Fibroblast of gingiva (primary cell): ENCODE measurements at regions not wholly inside any gene's neighbourhood (a gene's known extent, or its start where the extent isn't known, plus 50 kb on each side); places are given as distances from the start of the nearest gene placed in this dataset.

Source experiments
- DNase-seq: peaks from one replicate; pipeline ENCODE4 v3.0.0-alpha.2; 2011; ENCODE audit warnings: low read depth

- no peak for DNase-seq
Measured at GRCh38 chr12:24473097-24473496, 475.8 kb downstream of the BCAT1 start.

GRCh38 chr12:24470050-24470449, 478.9 kb downstream of the BCAT1 start:
- peak; percentile 57 for DNase-seq

- no peak for DNase-seq
Measured at GRCh38 chr12:24469089-24469488, 479.8 kb downstream of the BCAT1 start.

- DNase-seq, result no peak
Measured at GRCh38 chr12:24467226-24467625, 481.7 kb downstream of the BCAT1 start.

- no peak for DNase-seq
Measured at GRCh38 chr12:24463375-24463774, 485.5 kb downstream of the BCAT1 start.

GRCh38 chr12:24462946-24463345, 486.0 kb downstream of the BCAT1 start:
- no peak for DNase-seq

- DNase-seq, result no peak
Measured at GRCh38 chr12:24460506-24460905, 488.4 kb downstream of the BCAT1 start.

GRCh38 chr12:24460099-24460498, 488.8 kb downstream of the BCAT1 start:
- no peak for DNase-seq

- DNase-seq, result no peak
Measured at GRCh38 chr12:24455811-24456210, 493.1 kb downstream of the BCAT1 start.

- no peak for DNase-seq
Measured at GRCh38 chr12:24447678-24448077, 498.2 kb upstream of the SOX5 start.

GRCh38 chr12:24446287-24446686, 496.8 kb upstream of the SOX5 start:
- DNase-seq, result no peak

- no peak for DNase-seq
Measured at GRCh38 chr12:24444634-24445033, 495.2 kb upstream of the SOX5 start.

- DNase-seq, result no peak
Measured at GRCh38 chr12:24441458-24441857, 492.0 kb upstream of the SOX5 start.

- no peak for DNase-seq
Measured at GRCh38 chr12:24436667-24437066, 487.2 kb upstream of the SOX5 start.

GRCh38 chr12:24431872-24432271, 482.4 kb upstream of the SOX5 start:
- no peak for DNase-seq

GRCh38 chr12:24427776-24428175, 478.3 kb upstream of the SOX5 start:
- DNase-seq, result no peak

GRCh38 chr12:24425601-24425970, 476.1 kb upstream of the SOX5 start:
- peak; percentile 56 for DNase-seq

GRCh38 chr12:24424889-24425600, 475.6 kb upstream of the SOX5 start:
- DNase-seq, result no peak

GRCh38 chr12:24424376-24424775, 474.9 kb upstream of the SOX5 start:
- no peak for DNase-seq

- DNase-seq, result no peak
Measured at GRCh38 chr12:24423611-24424010, 474.1 kb upstream of the SOX5 start.

- DNase-seq, result no peak
Measured at GRCh38 chr12:24421759-24422158, 472.3 kb upstream of the SOX5 start.

- DNase-seq, result peak; percentile 15
Measured at GRCh38 chr12:24418157-24418556, 468.7 kb upstream of the SOX5 start.

- no peak for DNase-seq
Measured at GRCh38 chr12:24416423-24417109, 467.1 kb upstream of the SOX5 start.

- no peak for DNase-seq
Measured at GRCh38 chr12:24415934-24416333, 466.5 kb upstream of the SOX5 start.
